H1 (cell line): ENCODE measurements at regions not wholly inside any gene's neighbourhood (a gene's known extent, or its start where the extent isn't known, plus 50 kb on each side); places are given as distances from the start of the nearest gene placed in this dataset.

Experiments used
- CTCF ChIA-PET: fragments of 300-600 bp; sonication (Branson Sonifier 250); formaldehyde crosslinking; loops from one replicate; lab custom pipeline; 2021; ENCODE audit not compliant: partially characterized antibody; lab: Charles Lee
- POLR2A ChIA-PET: fragments of 300-600 bp; sonication (Branson Sonifier 250); formaldehyde crosslinking; loops from one replicate; lab custom pipeline; 2021; ENCODE audit warnings: inconsistent platforms; ENCODE audit not compliant: partially characterized antibody; lab: Charles Lee
- DNase-seq, 2 experiments: peaks; one replicate each; pipeline versions ENCODE4 v3.0.0 to v3.0.0-alpha.2; 2010 to 2022; ENCODE audit warnings: low spot score in 2 of 2, low read depth in 1 of 2, mixed read lengths in 1 of 2
- FAIRE-seq: peaks from 2 replicates; lab custom pipeline; 2011; peaks lifted over from hg19 to GRCh38; lab: Jason Lieb, UNC
- H2AFZ ChIP-seq: 2 replicates; pipeline ENCODE4 v1.8.1; 2012; ENCODE audit warnings: low read length, inconsistent platforms
- H2AK5ac ChIP-seq: 2 replicates; pipeline ENCODE4 v1.6.1; 2013; ENCODE audit warnings: low read depth, low read length
- H2BK120ac ChIP-seq: replicated peaks from 2 replicates; pipeline ENCODE3; 2013; ENCODE audit warnings: low read depth, low read length, inconsistent platforms
- H2BK12ac ChIP-seq: 2 replicates; pipeline ENCODE4 v1.6.1; 2013; ENCODE audit warnings: low read depth, low read length
- H2BK15ac ChIP-seq: 2 replicates; pipeline ENCODE4 v1.6.1; 2013; ENCODE audit warnings: low read length
- H2BK20ac ChIP-seq: 2 replicates; pipeline ENCODE4 v1.6.1; 2013; ENCODE audit warnings: low read length
- H2BK5ac ChIP-seq: 2 replicates; pipeline ENCODE4 v1.6.1; 2013; ENCODE audit warnings: low read depth, low read length
- H3K14ac ChIP-seq: 2 replicates; pipeline ENCODE4 v1.6.1; 2013; ENCODE audit warnings: inconsistent platforms; ENCODE audit not compliant: insufficient read length
- H3K18ac ChIP-seq: 2 replicates; pipeline ENCODE4 v1.6.1; 2013; ENCODE audit warnings: low read length; ENCODE audit errors: extremely low read depth
- H3K23ac ChIP-seq: 2 replicates; pipeline ENCODE4 v1.6.1; 2013; ENCODE audit warnings: inconsistent platforms; ENCODE audit not compliant: insufficient read length
- H3K23me2 ChIP-seq: 2 replicates; pipeline ENCODE4 v1.6.1; 2013; ENCODE audit warnings: low read depth, low read length
- H3K27ac ChIP-seq: 2 replicates; pipeline ENCODE4 v1.6.1; 2011; ENCODE audit warnings: low read depth, low read length, inconsistent platforms
- H3K27me3 ChIP-seq, 4 experiments: replicated peaks in 1 of 4; 1 replicate in 1 of 4; 2 replicates in 3 of 4; pipeline versions ENCODE4 v1.6.1 to v1.8.1; 2011 to 2013; ENCODE audit warnings: low read length in 3 of 4, mild to moderate bottlenecking in 3 of 4, inconsistent platforms in 2 of 4, mixed read lengths in 2 of 4, moderate library complexity in 1 of 4; ENCODE audit not compliant: control insufficient read depth in 3 of 4, insufficient read depth in 3 of 4; ENCODE audit errors: extremely low read depth in 1 of 4
- H3K36me3 ChIP-seq, 4 experiments: 2 replicates each; pipeline versions ENCODE4 v1.6.1 to v1.8.1; 2011 to 2013; ENCODE audit warnings: mild to moderate bottlenecking in 4 of 4, low read length in 3 of 4, moderate library complexity in 2 of 4, control low read depth in 1 of 4, inconsistent platforms in 1 of 4; ENCODE audit not compliant: insufficient read depth in 4 of 4, control insufficient read depth in 2 of 4
- H3K4ac ChIP-seq: replicated peaks from 2 replicates; pipeline ENCODE3; 2013; ENCODE audit warnings: low read length, low read depth, mixed read lengths, inconsistent platforms; ENCODE audit not compliant: insufficient read length
- H3K4me1 ChIP-seq, 4 experiments: replicated peaks in 1 of 4; 1 replicate in 1 of 4; 2 replicates in 3 of 4; pipeline versions ENCODE4 v1.6.1 to v1.8.1; 2011 to 2013; ENCODE audit warnings: low read length in 3 of 4, inconsistent platforms in 2 of 4, mixed read lengths in 1 of 4; ENCODE audit not compliant: insufficient read depth in 4 of 4, control insufficient read depth in 3 of 4
- H3K4me2 ChIP-seq, 2 experiments: 2 replicates each; pipeline versions ENCODE4 v1.6.1 to v1.8.1; 2011 to 2013; ENCODE audit warnings: low read depth in 2 of 2, low read length in 2 of 2, control low read depth in 1 of 2, inconsistent platforms in 1 of 2, mild to moderate bottlenecking in 1 of 2; ENCODE audit not compliant: insufficient read depth in 1 of 2
- H3K4me3 ChIP-seq, 4 experiments: fragments of 200-600, 300-600 bp in 1 of 4; sonication (generic), shearing (Covaris generic), sonication (Bioruptor Twin) in 1 of 4; 2 replicates each; pipeline versions ENCODE4 v1.5.1 to v1.8.1; 2011 to 2016; ENCODE audit warnings: low read length in 4 of 4, low read depth in 3 of 4, control low read depth in 2 of 4, inconsistent platforms in 2 of 4, mild to moderate bottlenecking in 2 of 4, mixed read lengths in 1 of 4, moderate library complexity in 1 of 4; ENCODE audit not compliant: insufficient read depth in 2 of 4; ENCODE audit errors: extremely low read depth in 1 of 4
- H3K56ac ChIP-seq: replicated peaks from 2 replicates; pipeline ENCODE3; 2013; ENCODE audit warnings: low read depth, mild to moderate bottlenecking, mixed read lengths, low read length, inconsistent platforms; ENCODE audit not compliant: insufficient read length
- H3K79me1 ChIP-seq: 2 replicates; pipeline ENCODE4 v1.6.1; 2013; ENCODE audit warnings: low read depth, low read length, control low read depth
- H3K79me2 ChIP-seq, 2 experiments: 2 replicates each; pipeline versions ENCODE4 v1.6.1 to v1.8.1; 2012 to 2013; ENCODE audit warnings: low read length in 2 of 2, mild to moderate bottlenecking in 2 of 2, inconsistent platforms in 1 of 2; ENCODE audit not compliant: insufficient read depth in 2 of 2, control insufficient read depth in 1 of 2
- H3K9ac ChIP-seq, 4 experiments: replicated peaks in 1 of 4; 1 replicate in 1 of 4; 2 replicates in 3 of 4; pipeline versions ENCODE4 v1.6.1 to v1.8.1; 2011 to 2013; ENCODE audit warnings: low read depth in 3 of 4, low read length in 3 of 4, control low read depth in 2 of 4, mild to moderate bottlenecking in 2 of 4, moderate library complexity in 2 of 4, inconsistent platforms in 1 of 4; ENCODE audit errors: extremely low read depth in 1 of 4
- H3K9me3 ChIP-seq, 2 experiments: 2 replicates each; pipeline versions ENCODE4 v1.6.1 to v1.8.1; 2012 to 2013; ENCODE audit warnings: mild to moderate bottlenecking in 2 of 2, moderate library complexity in 2 of 2, control low read depth in 1 of 2, inconsistent platforms in 1 of 2, low read depth in 1 of 2, low read length in 1 of 2, mixed read lengths in 1 of 2; ENCODE audit not compliant: insufficient read depth in 2 of 2
- H4K20me1 ChIP-seq, 2 experiments: replicated peaks in 1 of 2; 2 replicates each; pipeline versions ENCODE3 to v1.8.1; 2011 to 2013; ENCODE audit warnings: inconsistent platforms in 2 of 2, low read length in 2 of 2, mild to moderate bottlenecking in 1 of 2; ENCODE audit not compliant: insufficient read depth in 2 of 2, control insufficient read depth in 1 of 2
- H4K5ac ChIP-seq: 2 replicates; pipeline ENCODE4 v1.6.1; 2013; ENCODE audit warnings: low read length, low read depth, mixed read lengths, inconsistent platforms; ENCODE audit not compliant: insufficient read length
- H4K8ac ChIP-seq: 2 replicates; pipeline ENCODE4 v1.8.0; 2013; ENCODE audit warnings: mild to moderate bottlenecking, moderate library complexity, low read length, inconsistent platforms; ENCODE audit not compliant: insufficient read depth; ENCODE audit errors: extremely low read depth
- H4K91ac ChIP-seq: replicated peaks from 2 replicates; pipeline ENCODE3; 2013; ENCODE audit warnings: low read length, mixed read lengths, inconsistent platforms; ENCODE audit not compliant: insufficient read length
- POLR2AphosphoS5 ChIP-seq: IDR thresholded peaks from 2 replicates; pipeline ENCODE4 v1.6.1; 2011; ENCODE audit warnings: low read depth, low read length
- WGBS, 2 experiments: shearing (Covaris generic) in 1 of 2; methylation state at CpG; one replicate each; pipeline versions ENCODE4 v1.1.6 to v1.1.7; 2013 to 2015; ENCODE audit warnings: low lambda C conversion rate in 2 of 2, mixed read lengths in 2 of 2, inconsistent platforms in 1 of 2, low coverage in 1 of 2, missing lambda C conversion rate in 1 of 2; ENCODE audit not compliant: insufficient replicate concordance in 2 of 2, insufficient coverage in 1 of 2, insufficient read length in 1 of 2; ENCODE audit errors: extremely low coverage in 1 of 2, missing lambda C conversion rate in 1 of 2; 5-methylcytosine and 5-hydroxymethylcytosine counted together

DNA sequence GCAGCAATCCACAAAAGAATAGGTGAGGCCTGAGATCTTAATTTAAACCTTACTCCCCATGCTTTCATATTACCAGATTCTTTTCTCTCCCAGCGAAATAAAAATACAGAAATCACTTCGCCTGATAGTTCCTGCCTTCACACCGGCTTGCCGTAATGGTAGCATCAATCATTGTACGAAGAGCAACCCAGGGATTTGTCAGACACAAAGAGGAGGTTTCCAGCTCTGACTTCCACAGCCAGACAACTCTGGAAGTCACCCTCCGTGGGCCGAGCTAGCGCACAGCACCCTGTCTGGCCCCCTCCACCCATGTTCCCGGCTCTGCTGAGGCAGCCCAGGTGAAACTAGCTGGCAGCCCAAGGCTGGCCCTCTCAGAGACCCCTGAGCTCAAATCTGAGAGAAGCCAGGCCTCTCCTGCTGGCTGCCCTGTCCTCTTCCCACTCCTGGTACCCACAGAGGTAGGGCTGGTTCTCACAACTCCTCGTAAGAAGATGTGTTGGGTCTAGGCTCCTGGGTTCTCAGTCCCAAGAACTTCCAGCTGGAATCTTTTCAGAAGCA is 156.9 kb upstream of the BNIP2 start:
- Histone ChIP-seq H3K9me3 (no peaks in the 10 kb centered on the region), H2BK5ac (no peak overlapping the region), H3K14ac (no peak overlapping the region), H4K20me1 (no peaks in the 10 kb centered on the region), H3K36me3 (no peaks in the 10 kb centered on the region), H3K79me2 (no peaks in the 10 kb centered on the region), H2BK20ac (no peak overlapping the region), H4K91ac (no peak overlapping the region), H2BK120ac (no peak overlapping the region), H3K79me1 (no peaks in the 10 kb centered on the region; the same call in 1 of the 2 replicates), H3K18ac (no peak overlapping the region), H3K9ac (no peak overlapping the region), H2BK15ac (no peak overlapping the region), H2BK12ac (no peak overlapping the region), H3K23ac (no peak overlapping the region), H2AK5ac (no peak overlapping the region), H2AFZ (no peak overlapping the region), H3K56ac (no peak overlapping the region), H3K4ac (no peak overlapping the region), H3K4me2 (no peak overlapping the region), H3K4me3 (no peak overlapping the region), H3K27me3 (no peaks in the 10 kb centered on the region; a peak in 1 of 7 replicates), H3K23me2 (no peaks in the 10 kb centered on the region; the same call in 1 of the 2 replicates), H3K4me1 (no peaks in the 10 kb centered on the region), H4K5ac (no peak overlapping the region), H4K8ac (no peak overlapping the region; the same call in 1 of the 2 replicates), H3K27ac (no peak overlapping the region)
- DNase-seq (no peak), FAIRE-seq (no peak)
- ChIA-PET CTCF (interaction anchor here (0.8 kb wide), 2 partner anchors 16 to 29 kb away, joined by 3 read pairs; no protein-coding TSS in a partner anchor), POLR2A (no interaction called here)
- WGBS, 2 experiments: 90% methylated on average over 10 of the region's 10 CpGs; no CpG with 5 or more reads in 1 of the 2 experiments
- no peak for TF ChIP-seq POLR2AphosphoS5
